GM19438 (cell line): ENCODE measurements at regions not wholly inside any gene's neighbourhood (a gene's known extent, or its start where the extent isn't known, plus 50 kb on each side); places are given as distances from the start of the nearest gene placed in this dataset.
"Not testable (repeated sequence)": the region's sequence is repeated elsewhere in the genome, so short reads cannot be mapped to it uniquely, and the experiment has no call there.

ENCODE experiments used
- ATAC-seq: cut with Tn5 transposase; IDR thresholded peaks from one replicate; pipeline ENCODE4 v1.9.1; 2021; ENCODE audit warnings: low read depth; ENCODE audit not compliant: unreplicated experiment

DNA sequence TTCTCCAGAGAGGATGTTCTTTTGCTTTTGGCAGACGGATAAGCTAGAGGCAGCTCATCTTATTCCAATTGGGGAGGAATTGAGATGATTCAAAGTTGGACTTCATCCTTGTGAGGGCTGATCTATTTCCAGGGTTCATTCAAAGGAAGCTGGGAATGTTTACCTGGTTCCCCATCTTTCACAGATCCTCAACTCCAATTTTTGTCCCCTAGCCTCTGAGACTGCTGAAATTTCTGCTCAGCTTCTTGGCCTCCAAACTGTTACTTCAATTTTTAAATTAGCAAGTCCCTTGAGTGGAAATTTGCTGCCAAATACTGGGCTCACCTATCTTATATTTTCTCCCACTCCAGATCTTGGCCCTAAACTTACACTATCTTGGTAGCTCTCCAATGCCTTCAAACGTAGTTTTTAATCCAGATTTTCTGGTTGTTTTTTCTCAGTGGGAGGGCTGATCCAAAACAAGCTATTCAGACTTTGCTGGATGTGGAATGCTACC lies 93.9 kb upstream of the NEK6 start:
- no peak for ATAC-seq

DNA sequence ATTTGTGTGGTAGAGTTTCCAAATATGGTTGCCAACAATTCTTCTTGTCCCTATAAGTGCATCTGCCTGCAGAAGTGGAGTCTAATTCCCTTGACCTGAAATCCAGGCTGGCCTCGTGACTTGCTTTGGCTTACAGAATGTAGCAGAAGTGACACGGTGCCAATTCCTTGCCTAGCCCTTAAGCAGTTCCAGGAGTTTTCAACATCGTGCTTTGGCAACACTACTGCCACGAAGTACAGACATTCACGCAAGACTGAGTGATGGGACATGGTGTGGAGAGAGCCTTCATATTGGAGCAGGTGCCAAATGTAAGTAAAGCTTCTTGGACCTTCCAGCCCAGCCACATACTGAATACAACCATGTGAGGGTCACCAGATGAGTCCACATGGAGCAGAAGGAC lies 92.9 kb upstream of the NEK6 start:
- ATAC-seq = no peak

DNA sequence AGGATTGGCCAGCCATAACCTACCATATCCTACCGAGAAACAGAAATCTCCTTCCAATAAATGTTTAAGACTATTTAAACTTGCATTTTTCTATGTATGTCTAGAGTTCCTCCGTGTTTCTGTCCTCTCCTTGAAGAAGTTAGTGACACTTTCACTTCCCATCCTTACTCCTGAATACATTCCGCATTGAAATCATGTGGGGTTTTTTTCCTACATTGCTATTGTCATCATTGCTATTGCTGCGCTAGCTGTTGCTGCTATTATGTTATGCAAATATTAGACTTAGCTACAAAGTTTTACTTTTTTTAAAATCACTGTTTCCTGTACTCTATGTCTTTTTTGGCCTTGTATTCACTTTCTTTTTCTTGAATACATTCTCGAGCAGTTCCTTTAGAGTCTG lies 83.3 kb upstream of the NEK6 start:
- ATAC-seq = no peak

DNA sequence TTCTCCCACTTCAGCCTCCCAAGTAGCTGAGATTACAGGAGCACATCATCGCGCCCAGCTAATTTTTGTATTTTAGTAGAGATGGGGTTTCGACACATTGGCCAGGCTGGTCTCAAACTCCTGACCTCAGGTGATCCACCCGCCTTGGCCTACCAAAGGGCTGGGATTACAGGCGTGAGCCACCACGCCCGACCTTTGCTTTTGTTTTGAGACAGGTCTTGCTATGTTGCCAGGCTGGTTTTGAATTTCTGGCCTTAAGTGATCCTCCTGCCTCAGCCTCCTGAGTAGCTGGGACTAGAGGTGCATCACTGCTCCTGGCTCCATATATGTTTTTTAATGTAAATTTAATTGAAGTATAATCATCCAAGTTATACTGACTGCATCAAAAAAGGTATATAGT lies 80.2 kb upstream of the NEK6 start:
- not testable (repeated sequence) for ATAC-seq

DNA sequence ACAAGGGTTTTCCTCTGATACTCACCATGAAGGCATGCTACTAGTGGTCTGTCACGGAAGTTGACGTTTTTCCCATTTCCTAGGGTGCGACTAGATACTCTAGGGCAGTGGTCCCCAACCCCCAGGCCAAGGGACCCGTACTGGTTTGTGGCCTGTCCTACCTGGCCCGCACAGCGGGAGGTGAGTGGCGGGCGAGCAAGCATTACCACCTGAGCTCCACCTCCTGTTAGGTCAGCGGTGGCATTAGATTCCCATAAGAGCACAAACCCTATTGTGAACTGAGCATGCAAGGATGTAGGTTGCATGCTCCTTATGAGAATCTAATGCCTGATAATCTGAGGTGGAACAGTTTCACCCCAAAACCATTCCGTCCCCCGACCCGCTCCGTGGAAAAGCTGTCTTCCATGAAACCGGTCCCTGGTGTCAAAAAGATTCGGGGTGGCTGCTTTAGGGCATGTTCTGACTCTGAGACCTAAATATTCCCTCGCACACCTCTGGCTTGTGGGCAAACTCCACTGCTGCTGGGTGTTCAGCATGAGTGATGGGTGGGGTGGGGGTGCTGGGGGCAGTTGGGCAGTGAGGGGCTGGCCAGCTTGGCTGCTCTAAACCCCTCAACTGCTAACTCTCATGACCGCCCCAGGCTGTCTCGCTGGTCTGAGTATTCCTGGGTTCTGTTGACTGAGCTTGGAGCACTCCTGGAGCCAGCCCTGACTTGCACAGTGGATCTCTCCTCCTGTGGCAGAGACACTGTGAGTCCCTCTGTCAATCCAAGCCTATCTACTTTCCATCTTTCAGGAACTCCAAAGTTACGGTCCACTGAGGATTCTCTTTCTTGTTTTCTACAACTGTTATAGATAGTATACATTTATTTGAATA lies 78.3 kb upstream of the NEK6 start:
- ATAC-seq = no peak

DNA sequence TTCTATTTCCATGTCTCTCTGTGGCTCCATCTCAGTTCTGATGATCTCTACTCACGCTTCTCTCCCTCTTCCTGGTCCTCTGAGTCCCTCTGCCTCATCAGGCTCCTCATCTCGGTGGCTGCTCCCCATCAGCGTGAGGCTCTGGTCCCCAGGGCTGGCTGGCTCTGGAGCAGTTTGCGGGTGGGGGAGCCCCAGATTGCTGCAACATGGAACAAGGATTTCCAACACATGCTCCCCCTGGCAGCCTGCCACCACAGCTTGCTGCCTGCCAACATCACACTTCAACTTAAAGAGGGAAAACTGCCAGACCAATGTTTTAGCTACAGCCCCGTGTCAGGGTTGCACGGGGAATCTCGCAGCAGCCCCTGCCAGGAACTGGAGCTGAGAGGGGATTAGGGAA lies 77.2 kb upstream of the NEK6 start:
- ATAC-seq = no peak

DNA sequence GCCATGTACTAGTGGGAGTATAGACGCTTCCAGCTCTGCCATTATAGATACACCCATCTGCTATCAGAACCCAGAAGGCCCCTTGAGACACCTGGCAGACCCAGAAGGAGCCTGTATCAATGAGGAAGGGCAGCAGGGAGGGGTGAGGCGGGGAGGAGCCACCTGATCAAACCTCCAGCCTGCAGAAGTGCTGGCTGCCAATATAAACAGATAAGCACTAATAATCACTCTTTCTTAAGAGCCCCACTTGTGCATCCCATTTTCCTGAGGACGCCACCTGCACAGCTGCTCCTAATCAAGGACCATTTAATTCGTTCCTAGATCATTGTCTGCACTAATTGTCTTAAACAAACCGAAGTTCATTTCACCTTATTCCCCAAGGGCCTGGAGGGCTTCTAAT lies 75.0 kb upstream of the NEK6 start:
- ATAC-seq = no peak

DNA sequence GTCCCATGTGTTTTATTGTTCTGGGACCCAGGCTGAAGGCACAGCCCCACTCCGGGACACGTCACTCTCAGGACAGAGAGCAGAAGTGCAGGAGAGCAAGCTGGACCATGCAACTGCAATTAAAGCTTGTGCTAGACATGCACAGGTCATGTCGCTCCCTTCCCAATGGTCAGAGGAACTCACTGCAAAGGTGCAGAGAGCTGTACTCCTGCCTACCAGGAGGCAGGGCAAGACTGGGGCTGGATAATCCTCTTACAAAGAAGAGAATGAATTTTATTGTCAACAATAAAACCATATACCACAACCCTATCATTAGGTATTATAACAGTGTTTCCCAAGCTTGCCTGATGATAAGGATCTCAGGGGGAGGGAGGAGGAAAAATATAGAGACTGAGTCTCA lies 74.0 kb upstream of the NEK6 start:
- ATAC-seq = no peak

DNA sequence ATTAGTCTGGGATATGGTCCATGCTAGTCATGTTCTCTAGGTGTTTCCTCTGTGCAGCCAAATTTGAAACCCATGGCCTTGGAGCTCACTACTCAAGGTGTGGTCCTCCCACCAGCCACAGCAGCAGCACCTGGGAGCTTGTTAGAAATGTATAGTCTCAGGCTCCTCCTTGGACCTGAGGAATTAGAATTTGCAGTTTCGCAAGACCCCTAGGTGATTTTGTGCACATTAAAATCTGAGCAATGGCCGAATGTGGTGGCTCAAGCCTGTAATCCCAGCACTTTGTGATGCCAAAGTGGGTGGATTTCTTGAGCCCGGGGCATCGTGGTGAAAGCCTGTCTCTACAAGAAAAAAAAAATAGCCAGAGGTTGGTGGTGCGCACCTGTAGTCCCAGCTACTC lies 72.3 kb upstream of the NEK6 start:
- no peak for ATAC-seq

DNA sequence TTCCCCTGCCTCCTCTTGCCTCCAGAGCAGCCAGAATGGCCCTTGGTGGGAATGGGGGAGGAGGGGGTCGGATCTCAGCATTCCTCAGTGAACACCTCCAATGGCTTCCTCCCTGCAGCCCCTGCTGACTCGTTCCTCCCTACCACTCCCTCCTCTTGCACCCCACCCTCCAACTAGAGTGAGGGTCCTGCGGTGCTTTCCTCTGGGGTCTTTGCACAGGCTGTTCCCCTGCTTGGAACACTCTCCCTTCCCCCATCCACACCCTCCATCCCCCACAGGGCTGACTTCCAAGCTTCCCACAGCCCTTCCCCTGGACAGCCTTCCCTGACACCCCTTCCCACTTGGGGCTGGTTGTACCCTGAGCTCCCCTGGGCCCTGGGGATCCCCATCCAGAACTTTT lies 70.4 kb upstream of the NEK6 start:
- ATAC-seq = no peak

DNA sequence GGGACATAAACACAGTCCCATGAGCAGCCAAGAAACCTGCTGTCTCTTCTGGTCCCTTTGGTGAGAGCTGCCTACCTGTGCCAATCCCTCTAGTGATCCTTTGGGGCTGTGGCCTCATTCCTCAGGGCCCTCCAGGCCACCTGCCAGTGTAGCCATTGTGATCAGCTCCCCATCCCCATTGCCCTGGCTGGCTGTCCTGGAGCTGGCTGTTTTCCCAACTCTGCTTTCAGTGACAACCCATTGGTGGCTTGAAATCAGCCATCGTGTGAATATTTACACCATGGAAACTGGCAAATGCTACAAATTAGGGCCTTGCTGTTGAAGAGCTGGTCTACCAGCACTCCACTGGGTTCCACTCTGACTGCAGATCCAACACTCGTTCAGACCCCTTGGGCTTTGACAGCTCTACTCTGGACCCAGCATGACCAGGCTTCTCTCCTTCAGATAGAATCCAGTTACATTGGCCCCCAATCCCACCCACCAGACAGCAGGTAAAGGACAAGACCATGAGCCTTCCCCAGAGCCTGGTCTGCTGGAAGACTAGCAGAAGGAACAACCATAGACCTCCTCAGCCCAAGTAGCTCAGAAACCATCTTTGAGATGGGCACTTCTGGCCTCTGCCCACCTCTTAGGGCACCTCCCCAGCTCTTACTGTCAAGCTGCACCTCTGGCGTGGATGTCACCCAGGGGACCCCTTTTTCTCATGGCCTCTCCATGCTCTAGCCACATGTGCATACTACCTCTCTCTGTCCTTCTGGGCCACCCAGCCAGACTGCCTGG lies 69.2 kb upstream of the NEK6 start:
- no peak for ATAC-seq

DNA sequence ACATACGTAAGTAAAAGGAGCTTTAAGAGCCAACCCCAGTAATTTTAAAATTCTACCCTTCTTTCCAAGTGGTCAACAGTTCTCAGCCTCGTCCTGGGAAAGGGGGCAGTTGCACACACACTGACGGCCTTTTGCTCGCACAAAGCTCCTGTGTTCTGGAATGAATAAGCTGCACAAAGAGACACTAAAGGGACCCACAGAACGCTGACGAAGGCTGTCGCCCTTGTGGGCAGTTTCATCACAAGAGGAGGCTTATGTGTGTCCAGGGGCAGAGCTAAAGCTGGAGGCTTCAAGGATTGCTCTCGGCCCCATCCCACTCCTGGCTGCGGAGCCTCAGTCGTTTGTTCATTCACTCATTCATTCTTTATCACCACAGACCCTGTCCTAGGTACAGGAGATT lies 67.0 kb upstream of the NEK6 start:
- no peak for ATAC-seq

DNA sequence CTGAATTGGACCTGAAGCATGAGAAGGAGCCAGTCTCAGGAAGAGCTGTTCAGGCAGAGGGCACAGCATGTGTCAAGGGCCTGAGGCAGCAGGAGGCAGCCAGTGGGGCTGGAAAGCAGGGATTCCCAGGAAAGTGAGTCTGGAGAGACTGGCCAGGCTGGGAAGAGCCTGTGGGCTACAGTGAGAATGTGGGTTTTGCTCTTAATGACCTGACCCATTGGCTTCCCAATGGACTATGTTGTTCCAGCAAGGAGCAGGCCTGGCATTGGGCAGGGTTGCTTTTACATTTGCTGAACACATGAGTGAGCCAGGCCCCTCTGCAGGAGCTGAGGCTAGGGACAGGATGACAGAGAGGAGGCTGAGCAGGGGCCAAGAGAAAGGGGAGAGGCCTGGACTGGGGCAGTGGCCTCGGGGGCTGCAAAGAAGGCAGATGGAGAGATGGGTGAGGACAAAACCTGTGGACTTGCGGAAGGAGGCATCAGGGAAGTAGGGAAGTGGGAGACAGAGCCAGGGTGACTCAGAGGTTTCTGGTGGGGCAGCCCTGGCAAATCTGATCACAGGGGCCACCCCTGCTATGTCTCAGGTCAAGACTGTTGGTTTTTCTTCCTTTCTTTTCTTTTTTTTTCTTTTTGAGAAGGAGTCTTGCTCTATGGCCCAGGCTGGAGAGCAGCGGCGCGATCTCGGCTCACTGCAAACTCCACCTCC lies 65.9 kb upstream of the NEK6 start:
- ATAC-seq = no peak

DNA sequence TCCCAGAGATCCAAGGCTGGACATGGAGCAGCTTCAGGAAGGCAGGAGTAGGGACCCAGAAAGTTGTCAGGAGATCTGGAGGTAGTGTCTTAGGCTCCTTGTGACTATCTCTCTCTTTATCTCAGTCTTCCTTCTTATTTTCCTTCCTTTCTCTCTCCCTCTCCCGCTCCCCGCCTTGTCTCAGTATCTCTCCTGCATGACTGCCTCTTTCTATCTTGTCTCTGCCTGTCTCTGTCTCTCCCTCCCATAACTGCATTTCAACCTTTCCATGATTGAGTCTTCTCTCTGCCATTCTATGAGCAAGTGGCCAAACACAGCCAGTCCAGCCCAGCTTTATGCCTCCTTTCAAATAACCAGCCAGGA lies 61.0 kb upstream of the NEK6 start:
- ATAC-seq = no peak

DNA sequence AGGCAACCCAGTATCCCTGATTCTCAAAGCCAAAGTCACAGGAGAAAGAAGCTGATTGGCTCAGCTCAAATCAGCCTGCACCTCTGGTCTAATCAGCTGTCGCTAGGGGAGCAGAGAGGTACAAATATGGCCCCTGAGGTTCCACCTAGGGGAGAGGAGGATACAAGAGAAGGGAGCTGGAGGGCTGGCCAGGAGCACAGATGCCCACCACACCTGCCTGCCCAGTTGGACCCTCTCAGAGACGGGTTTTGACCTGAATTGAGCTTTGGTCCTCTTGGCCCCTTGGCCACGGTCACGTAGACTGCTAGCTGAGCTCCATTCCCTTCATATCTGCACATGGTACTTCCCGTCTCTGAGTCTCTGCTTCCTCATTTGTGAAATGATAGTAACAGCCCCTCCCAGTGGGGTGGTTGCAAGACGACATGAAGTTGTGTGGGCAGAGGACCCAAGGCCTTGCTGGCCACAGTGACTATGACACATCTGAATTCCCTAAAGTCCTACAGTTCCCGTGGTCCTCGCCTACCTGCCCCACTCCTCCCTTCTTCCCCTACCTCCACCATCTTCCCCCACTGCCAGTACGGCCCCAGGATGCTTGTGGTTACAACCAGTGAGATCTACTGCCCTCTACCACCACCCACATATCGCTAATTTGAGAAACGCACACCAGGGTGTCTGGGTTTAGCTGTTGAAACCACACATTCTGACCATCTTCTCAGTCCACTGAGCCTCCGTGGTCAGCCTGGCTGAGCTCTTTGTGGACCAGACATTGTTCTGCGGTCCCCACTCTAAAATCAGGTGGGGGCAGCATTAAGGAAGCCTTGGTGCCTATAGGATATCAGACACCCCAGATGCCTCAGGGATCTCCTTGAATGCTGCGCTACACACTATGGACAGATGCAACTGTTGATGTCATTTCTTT lies 60.3 kb upstream of the NEK6 start:
- ATAC-seq = peak; percentile 55

DNA sequence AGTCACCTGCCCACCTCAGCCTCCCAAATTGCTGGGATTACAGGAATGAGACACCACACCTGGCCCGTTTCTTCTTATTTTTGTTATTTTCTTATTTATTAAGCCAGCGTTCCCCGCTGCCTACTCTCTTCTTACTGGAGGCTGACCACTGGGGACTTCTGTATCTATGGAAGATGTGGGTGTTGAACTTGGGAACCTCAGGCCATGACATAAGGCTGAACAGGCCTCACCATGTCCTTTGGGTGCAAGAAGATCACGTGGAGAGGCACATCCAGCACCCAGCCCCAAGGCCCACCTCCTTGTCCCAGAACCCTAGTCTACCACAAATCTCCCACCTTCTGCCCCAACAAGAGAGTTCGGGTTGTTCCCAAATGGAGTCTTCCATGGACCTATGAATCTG lies 59.4 kb upstream of the NEK6 start:
- ATAC-seq = no peak

DNA sequence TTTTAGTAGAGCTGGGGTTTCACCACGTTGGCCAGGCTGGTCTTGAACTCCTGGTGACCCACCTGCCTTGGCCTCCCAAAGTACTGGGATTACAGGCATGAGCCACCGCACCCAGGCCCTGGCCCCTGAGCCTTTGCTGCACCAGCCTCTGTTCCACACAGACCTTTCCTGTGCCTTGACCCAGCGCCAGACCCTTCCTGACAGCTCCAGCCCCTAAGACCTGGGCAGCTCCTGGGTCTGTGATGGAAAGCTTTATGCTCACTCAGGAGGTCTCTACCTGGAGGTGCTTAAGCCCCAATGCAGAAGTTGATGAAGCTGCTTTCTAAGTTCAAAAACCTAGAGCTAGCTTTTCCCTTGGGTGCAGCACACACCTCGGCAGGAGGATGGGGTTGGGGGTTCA lies 58.8 kb upstream of the NEK6 start:
- no peak for ATAC-seq

DNA sequence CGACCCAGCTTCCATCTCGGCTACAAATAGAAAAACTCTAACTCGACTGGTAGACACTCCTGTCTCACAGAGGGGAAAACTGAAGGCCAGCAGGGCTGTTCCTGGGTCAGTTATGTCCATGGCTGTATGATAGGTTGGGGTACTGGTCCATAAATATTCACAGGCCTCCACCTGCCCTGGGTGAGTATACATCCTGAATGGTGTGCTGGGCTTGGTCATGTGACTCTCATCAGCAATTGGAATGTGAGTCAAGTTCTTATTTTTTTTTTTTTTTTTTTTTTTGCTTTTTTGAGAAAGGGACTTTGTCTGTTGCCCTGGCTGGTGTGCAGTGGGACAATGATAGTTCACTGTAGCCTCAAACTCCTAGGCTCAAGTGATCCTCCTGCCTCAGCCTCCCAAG lies 58.3 kb upstream of the NEK6 start:
- no peak for ATAC-seq

DNA sequence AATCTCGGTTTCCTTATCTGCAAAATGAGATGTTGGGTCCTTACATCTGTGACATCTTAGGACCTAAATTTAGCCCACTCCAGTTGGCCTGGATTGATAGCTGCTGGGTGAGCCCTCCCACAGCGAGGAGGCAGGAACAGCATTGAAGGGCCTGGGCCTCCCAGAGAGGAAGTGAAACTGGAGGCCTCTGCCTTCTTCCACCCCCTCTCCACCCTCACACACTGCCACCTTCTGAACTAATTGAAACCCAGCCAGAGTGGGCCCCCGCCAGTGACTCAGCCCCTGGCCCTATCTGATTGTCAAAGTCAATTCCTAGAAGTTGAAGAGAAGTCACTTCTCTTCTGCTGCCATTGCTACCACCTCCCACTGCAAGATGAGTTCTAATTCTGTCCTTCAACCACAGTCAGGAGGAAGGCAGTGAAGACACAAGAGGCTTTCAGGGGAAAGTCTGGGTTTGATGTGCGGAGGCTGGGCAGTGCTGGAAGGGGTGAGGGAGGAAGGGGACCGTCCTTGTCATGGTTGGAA lies 55.2 kb upstream of the NEK6 start:
- ATAC-seq = peak; percentile 75
